ENCODE measurements at regions not wholly inside any gene's neighbourhood (a gene's known extent, or its start where the extent isn't known, plus 50 kb on each side); places are given as distances from the start of the nearest gene placed in this dataset.

DNA sequence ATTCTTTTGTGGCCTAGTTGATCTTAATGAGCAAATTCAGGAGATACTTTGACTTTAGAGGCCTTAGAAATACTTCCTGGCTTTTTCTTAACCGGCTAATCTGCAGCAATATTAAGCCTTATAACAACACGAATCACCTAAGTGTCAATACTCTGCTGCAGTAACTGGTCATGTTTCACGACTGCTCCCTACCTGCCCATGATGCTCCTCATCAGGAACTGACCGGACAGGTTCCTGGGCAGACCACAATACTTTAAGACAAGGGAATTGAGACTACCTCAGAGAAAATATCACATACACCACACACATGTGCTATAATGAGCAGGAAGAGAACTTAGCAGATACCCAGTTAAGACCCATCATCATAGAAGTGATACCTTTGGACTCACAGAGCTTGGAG, 211.9 kb upstream of the BMP4 start:
- TF ChIP-seq, protein P1, sequence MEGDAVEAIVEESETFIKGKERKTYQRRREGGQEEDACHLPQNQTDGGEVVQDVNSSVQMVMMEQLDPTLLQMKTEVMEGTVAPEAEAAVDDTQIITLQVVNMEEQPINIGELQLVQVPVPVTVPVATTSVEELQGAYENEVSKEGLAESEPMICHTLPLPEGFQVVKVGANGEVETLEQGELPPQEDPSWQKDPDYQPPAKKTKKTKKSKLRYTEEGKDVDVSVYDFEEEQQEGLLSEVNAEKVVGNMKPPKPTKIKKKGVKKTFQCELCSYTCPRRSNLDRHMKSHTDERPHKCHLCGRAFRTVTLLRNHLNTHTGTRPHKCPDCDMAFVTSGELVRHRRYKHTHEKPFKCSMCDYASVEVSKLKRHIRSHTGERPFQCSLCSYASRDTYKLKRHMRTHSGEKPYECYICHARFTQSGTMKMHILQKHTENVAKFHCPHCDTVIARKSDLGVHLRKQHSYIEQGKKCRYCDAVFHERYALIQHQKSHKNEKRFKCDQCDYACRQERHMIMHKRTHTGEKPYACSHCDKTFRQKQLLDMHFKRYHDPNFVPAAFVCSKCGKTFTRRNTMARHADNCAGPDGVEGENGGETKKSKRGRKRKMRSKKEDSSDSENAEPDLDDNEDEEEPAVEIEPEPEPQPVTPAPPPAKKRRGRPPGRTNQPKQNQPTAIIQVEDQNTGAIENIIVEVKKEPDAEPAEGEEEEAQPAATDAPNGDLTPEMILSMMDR (IDR thresholded peaks at IDR 0.05): no peak

DNA sequence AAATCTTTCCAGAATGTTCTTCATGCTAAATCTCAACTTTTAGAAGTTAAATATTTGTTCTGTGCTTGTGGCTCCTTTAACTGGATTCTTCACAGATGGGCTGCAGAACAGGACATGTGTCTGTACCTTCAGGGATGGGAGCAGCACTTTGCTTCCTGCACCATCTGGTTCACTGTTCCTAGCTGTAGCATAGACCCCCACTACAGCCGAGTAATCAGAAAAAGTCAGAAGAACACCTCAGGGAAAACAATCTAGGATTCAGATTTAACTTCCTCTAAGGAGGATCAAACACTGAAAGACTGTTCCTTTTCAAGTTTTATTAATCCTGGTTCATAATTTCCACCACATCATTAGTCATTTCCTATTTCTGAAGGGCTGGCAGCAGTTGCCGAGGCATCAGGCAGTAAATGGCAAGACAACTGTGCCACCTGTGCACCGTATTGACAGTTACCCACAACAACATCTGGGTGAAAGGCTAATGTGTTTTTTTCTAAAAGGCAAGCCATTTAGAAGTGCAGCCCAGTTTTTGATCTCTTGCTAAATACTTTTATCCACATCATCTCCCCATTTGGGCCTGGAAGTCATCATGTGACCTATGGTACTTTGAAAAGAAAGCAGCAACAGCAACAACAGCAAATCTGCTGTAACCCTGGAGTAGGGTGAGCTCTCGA, 212.8 kb upstream of the BMP4 start:
- TF ChIP-seq, protein P1 (IDR thresholded peaks at IDR 0.05): no peak

DNA sequence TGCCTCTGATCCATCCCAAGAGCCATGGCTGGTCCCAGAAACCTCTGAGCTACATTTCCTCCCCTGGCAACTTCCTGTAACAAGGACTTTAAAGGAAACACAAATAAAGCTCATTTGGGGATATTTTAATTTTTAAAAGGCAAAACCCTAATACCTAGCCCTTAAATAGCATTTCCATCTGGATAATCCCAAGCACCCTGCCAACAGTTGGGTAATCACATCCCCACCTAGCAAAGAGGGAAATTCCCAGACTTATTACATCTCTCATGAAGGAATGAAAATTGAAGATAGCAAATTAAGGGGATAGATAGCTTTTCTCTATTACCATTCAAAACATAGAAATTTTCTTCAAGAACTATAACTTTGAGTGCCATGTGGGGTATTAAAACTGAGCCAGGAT, 213.7 kb upstream of the BMP4 start:
- TF ChIP-seq, protein P1 (IDR thresholded peaks at IDR 0.05): no peak

DNA sequence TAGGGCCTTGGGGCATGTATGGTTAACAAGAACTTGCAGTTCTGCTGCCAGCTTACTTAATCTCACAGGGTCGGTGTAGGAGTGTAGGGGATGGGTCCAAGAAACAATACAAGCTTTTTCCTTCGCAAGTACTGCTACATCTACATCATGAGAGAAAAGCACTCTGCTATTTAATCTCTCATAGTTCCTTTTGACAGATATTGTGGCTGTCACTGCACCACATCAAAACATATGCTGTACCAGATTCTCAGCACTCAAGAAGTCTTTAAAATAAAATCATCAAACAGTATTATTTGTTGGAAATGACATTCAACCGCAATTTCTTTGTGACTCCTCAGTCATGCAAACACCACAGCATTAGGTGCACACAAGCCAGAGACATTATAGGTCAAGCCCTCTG, 215.5 kb upstream of the BMP4 start:
- TF ChIP-seq, protein P1 (IDR thresholded peaks at IDR 0.05): no peak

DNA sequence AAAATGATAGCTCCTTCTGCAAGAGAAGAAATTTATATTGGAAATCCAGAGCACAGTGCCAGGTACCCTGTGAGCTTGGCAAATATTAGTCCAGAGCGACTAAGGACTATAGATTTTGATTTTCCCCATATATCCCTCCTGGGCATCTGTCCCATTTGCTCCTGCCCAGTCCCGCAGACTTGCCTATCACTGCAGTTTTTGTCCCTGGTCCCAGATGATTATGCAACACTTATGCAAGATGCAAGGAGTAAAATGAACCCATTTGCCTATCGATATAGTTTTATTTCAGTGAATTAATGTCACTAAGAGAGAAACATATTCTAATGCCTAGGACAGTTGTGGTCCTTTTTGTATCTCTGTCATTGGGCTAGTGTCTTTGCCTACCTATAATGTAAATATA, 215.9 kb upstream of the BMP4 start:
- TF ChIP-seq, protein P1 (IDR thresholded peaks at IDR 0.05): no peak

DNA sequence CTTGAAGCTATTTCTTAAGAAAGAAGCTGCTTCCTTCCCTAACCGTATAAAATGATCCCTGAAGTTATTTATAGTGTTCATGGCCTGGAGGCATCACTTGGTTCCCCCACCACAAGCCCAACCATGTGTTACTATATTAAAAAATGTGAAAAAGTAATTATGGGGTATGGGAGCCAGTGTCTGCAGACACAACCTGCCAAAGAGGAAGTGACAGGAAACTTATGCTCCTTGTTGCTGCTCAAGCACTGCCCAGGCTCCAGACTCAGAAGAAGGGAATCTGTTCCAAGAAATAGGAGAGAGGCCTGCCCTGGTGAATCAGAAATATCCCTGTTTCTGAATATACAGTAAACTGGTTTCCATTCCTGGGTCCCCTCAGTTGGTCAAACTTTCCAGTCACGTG, 217.2 kb upstream of the BMP4 start:
- TF ChIP-seq, protein P1 (IDR thresholded peaks at IDR 0.05): no peak

DNA sequence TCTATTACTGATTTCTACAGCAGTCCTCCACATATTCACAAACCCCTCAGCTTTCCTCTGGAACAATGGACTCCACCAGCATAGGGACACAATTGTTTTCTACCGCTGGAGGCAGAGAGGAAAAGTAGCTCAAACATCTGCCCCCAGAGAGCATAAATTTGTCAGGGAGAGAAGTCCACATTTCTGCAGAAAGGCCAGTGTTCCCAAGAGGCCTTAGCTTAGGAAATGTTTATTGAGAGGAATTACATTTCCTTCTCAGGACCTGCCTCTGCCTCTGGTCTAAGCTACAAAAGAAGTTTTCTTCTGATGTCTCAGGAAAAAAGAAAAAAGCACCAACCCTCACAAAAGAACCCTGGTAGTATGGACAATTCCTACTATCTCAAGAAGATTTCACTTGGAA, 217.8 kb upstream of the BMP4 start:
- TF ChIP-seq, protein P1 (IDR thresholded peaks at IDR 0.05): no peak

Measured in LNCAP (cell line).